Body of pancreas (tissue), 4 donors: ENCODE measurements at regions not wholly inside any gene's neighbourhood (a gene's known extent, or its start where the extent isn't known, plus 50 kb on each side); places are given as distances from the start of the nearest gene placed in this dataset.

Experiments used
- ATAC-seq: fragments of 150-250 bp; one replicate; pipeline ENCODE4 v1.9.1; 2016
- DNase-seq, 4 donors: peaks; one replicate each; pipeline ENCODE4 v3.0.0-alpha.2; 2019
- H3K27ac ChIP-seq, 4 donors: fragments of 200-600 bp; sonication (generic); 1 replicate in 3 of 4; 2 replicates in 1 of 4; pipeline versions ENCODE4 v1.5.1 to v1.6.1; 2016 to 2019; ENCODE audit warnings: mild to moderate bottlenecking in 1 of 4, mixed read lengths in 1 of 4, moderate library complexity in 1 of 4
- H3K27me3 ChIP-seq, 2 donors: fragments of 200-600 bp; sonication (generic); one replicate each; pipeline ENCODE4 v1.6.0; 2016; ENCODE audit warnings: mild to moderate bottlenecking in 1 of 2
- H3K36me3 ChIP-seq, 2 donors: fragments of 200-600 bp; sonication (generic); replicated peaks in 1 of 2; 2 replicates each; pipeline ENCODE4 v1.5.1; 2016; ENCODE audit warnings: low read depth in 2 of 2; ENCODE audit not compliant: insufficient read depth in 1 of 2
- H3K4me1 ChIP-seq: fragments of 200-600 bp; sonication (generic); one replicate; pipeline ENCODE4 v1.6.0; 2016
- H3K4me3 ChIP-seq, 2 donors: fragments of 200-600 bp; sonication (generic); 1 replicate in 1 of 2; 2 replicates in 1 of 2; pipeline ENCODE4 v1.5.1; 2016 to 2019
- H3K9me3 ChIP-seq, 3 donors: fragments of 200-600 bp; sonication (generic); 1 replicate in 2 of 3; 2 replicates in 1 of 3; pipeline ENCODE4 v1.5.1; 2016
- POLR2A ChIP-seq, 3 donors: fragments of 450-650 bp; IDR thresholded peaks; one replicate each; pipeline ENCODE4 v1.6.1; 2016; ENCODE audit warnings: antibody characterized with exemption in 3 of 3, mild to moderate bottlenecking in 2 of 3
- WGBS, 2 donors: methylation state at CpG; one replicate each; pipeline ENCODE4 v1.1.5; 2017; 5-methylcytosine and 5-hydroxymethylcytosine counted together
- intact Hi-C: fragments of 100-400 bp; cut with DNase I; formaldehyde crosslinking; loops from one replicate; pipeline ENCODE4 v1.15.1; 2023
- TF ChIP-seq, protein P1 (sequence below), 7 experiments: fragments of 450-650 bp in 4 of 7; fragments of 200-600 bp in 3 of 7; sonication (generic) in 3 of 7; IDR thresholded peaks; one replicate each; pipeline ENCODE4 v1.5.1; 2016 to 2019; ENCODE audit warnings: antibody characterized with exemption in 7 of 7

GRCh38 chr3:177878957-177879356 is 657.3 kb upstream of the KCNMB2 start:
- Histone ChIP-seq H3K36me3 (no peaks in the 10 kb centered on the region), H3K27ac (no peak overlapping the region), H3K4me3 (no peak overlapping the region), H3K27me3 (no peaks in the 10 kb centered on the region), H3K9me3 (no peaks in the 10 kb centered on the region), H3K4me1 (no peaks in the 10 kb centered on the region)
- ATAC-seq = no peak
- TF ChIP-seq, protein P1, sequence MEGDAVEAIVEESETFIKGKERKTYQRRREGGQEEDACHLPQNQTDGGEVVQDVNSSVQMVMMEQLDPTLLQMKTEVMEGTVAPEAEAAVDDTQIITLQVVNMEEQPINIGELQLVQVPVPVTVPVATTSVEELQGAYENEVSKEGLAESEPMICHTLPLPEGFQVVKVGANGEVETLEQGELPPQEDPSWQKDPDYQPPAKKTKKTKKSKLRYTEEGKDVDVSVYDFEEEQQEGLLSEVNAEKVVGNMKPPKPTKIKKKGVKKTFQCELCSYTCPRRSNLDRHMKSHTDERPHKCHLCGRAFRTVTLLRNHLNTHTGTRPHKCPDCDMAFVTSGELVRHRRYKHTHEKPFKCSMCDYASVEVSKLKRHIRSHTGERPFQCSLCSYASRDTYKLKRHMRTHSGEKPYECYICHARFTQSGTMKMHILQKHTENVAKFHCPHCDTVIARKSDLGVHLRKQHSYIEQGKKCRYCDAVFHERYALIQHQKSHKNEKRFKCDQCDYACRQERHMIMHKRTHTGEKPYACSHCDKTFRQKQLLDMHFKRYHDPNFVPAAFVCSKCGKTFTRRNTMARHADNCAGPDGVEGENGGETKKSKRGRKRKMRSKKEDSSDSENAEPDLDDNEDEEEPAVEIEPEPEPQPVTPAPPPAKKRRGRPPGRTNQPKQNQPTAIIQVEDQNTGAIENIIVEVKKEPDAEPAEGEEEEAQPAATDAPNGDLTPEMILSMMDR (IDR thresholded peaks at IDR 0.05) = no peak
- no peak for TF ChIP-seq POLR2A (IDR thresholded peaks at IDR 0.05)
- DNase-seq = no peak
- WGBS, 2 donors = 60 to 67% methylated on average over 4 of the region's 4 CpGs
- intact Hi-C loops = no loop called here

GRCh38 chr3:177881351-177881750 is 654.9 kb upstream of the KCNMB2 start:
- intact Hi-C loops = no loop called here
- no peak for ATAC-seq
- WGBS, 2 donors = 76 to 77% methylated on average over 3 of the region's 3 CpGs
- Histone ChIP-seq H3K36me3 (no peaks in the 10 kb centered on the region), H3K27ac (no peak overlapping the region), H3K4me1 (no peaks in the 10 kb centered on the region), H3K9me3 (no peaks in the 10 kb centered on the region), H3K27me3 (no peaks in the 10 kb centered on the region), H3K4me3 (no peak overlapping the region)
- TF ChIP-seq, protein P1 (IDR thresholded peaks at IDR 0.05) = no peak
- no peak for TF ChIP-seq POLR2A (IDR thresholded peaks at IDR 0.05)
- no peak for DNase-seq

DNA sequence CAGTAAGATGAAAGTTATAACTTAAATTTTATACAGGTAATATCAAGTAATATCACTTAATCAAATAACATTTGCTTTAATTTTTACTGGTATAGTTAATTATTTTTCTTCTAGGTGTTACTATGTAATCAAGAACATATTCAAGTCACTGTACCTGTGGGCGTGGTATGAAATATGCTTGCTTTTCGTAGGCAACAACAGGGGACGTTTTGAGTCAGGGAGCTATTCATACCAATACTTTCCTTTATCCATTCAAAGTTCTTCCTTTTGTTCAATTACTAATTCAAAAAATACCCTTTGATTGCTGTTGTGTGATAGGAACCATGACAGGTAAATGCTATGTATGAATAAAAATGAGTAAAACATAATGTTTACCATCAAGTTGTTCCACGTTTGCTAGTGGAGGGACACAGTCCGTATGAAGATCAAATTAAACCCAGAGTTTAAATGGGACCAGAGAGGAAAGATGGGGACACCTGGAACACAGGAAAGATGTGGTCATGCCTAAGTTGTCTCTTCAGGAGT is 654.0 kb upstream of the KCNMB2 start:
- 75 to 80% methylated on average over 5 of the region's 5 CpGs for WGBS, 2 donors
- TF ChIP-seq, protein P1 (IDR thresholded peaks at IDR 0.05) = no peak
- TF ChIP-seq POLR2A (IDR thresholded peaks at IDR 0.05) = no peak
- intact Hi-C loops = no loop called here
- H3K36me3 ChIP-seq = no peaks in the 10 kb centered on the region
- no peak for ATAC-seq
- H3K27me3 ChIP-seq = no peaks in the 10 kb centered on the region
- DNase-seq = no peak
- H3K4me3 ChIP-seq = no peak overlapping the region
- H3K4me1 ChIP-seq = no peaks in the 10 kb centered on the region
- H3K9me3 ChIP-seq = no peaks in the 10 kb centered on the region
- no peak overlapping the region for H3K27ac ChIP-seq

- intact Hi-C loops = no loop called here
- no peaks in the 10 kb centered on the region for H3K4me1 ChIP-seq
- H3K9me3 ChIP-seq = no peaks in the 10 kb centered on the region
- TF ChIP-seq POLR2A (IDR thresholded peaks at IDR 0.05) = no peak
- TF ChIP-seq, protein P1 (IDR thresholded peaks at IDR 0.05) = no peak
- H3K36me3 ChIP-seq = no peaks in the 10 kb centered on the region
- ATAC-seq (no peak), DNase-seq (no peak)
- 28 to 53% methylated on average over 2 of the region's 2 CpGs for WGBS, 2 donors
- H3K27ac ChIP-seq = no peak overlapping the region
- no peaks in the 10 kb centered on the region for H3K27me3 ChIP-seq
- H3K4me3 ChIP-seq = no peak overlapping the region
Measured at GRCh38 chr3:177883091-177883490, 653.1 kb upstream of the KCNMB2 start.

DNA sequence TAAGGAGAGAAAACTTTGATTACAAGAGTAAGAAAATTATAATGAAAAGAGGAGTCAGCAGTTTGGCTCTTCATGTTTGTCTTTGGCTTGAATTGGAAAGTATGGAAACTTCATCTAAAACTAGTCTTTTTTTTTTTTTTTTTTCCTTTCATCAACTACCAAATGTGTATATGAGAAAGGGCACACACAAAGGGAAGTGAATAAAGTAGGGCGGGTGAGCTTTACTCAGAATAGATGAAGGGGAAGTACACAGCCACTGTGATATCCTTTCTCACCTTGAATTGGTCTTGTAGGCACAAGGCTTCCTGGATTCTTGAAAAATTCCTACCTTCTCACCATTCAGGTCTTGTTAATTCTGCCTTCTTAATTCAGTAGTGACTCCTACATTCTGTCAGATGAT is 652.3 kb upstream of the KCNMB2 start:
- Histone ChIP-seq H3K4me1 (no peaks in the 10 kb centered on the region), H3K9me3 (no peaks in the 10 kb centered on the region), H3K27me3 (no peaks in the 10 kb centered on the region), H3K4me3 (no peak overlapping the region), H3K27ac (no peak overlapping the region), H3K36me3 (no peaks in the 10 kb centered on the region)
- intact Hi-C loops = no loop called here
- whole genome bisulfite sequencing, 2 donors = 52 to 75% methylated on average over 1 of the region's 1 CpG
- ATAC-seq (no peak), DNase-seq (no peak)
- TF ChIP-seq, protein P1 (IDR thresholded peaks at IDR 0.05) = no peak
- no peak for TF ChIP-seq POLR2A (IDR thresholded peaks at IDR 0.05)
